GM12878 (cell line): ENCODE measurements at regions not wholly inside any gene's neighbourhood (a gene's known extent, or its start where the extent isn't known, plus 50 kb on each side); places are given as distances from the start of the nearest gene placed in this dataset.

Experiments used
- CBFB ChIP-seq: IDR thresholded peaks from 2 replicates; pipeline ENCODE4 v1.6.1; 2016; ENCODE audit warnings: antibody characterized with exemption, low read depth
- CHD2 ChIP-seq: IDR thresholded peaks from 2 replicates; pipeline ENCODE4 v1.6.1; 2011; ENCODE audit warnings: low read depth, low read length, improper control_type of control experiment, borderline replicate concordance
- HCFC1 ChIP-seq: fragments of 150-350 bp; IDR thresholded peaks from 2 replicates; pipeline ENCODE4 v1.6.1; 2014; ENCODE audit warnings: low read length
- IKZF1 ChIP-seq: fragments of 450-650 bp; conservative IDR thresholded peaks from 2 replicates; pipeline ENCODE4 v1.6.1; 2017; ENCODE audit warnings: antibody characterized with exemption, mild to moderate bottlenecking
- KAT2A ChIP-seq: conservative IDR thresholded peaks from 2 replicates; pipeline ENCODE4 v1.6.1; 2011; ENCODE audit warnings: low read depth, low read length; ENCODE audit not compliant: control insufficient read depth
- POLR2A ChIP-seq: IDR thresholded peaks from 2 replicates; pipeline ENCODE4 v1.6.1; 2011; ENCODE audit warnings: low read depth, mild to moderate bottlenecking, low read length
- SUPT20H ChIP-seq: IDR thresholded peaks from 2 replicates; pipeline ENCODE4 v1.6.1; 2011; ENCODE audit warnings: low read depth, mild to moderate bottlenecking, low read length, moderate library complexity, borderline replicate concordance; ENCODE audit not compliant: control insufficient read depth
- TAF1 ChIP-seq: IDR thresholded peaks from 2 replicates; pipeline ENCODE4 v1.6.1; 2011; ENCODE audit warnings: mild to moderate bottlenecking, low read depth, low read length, borderline replicate concordance
- TCF7 ChIP-seq: IDR thresholded peaks from 2 replicates; pipeline ENCODE4 v1.6.1; 2014; ENCODE audit warnings: antibody characterized with exemption, borderline replicate concordance
- TF ChIP-seq, protein P1 (sequence below), 3 experiments: IDR thresholded peaks in 2 of 3; conservative IDR thresholded peaks in 1 of 3; 2 replicates each; pipeline ENCODE4 v1.5.1; 2011; ENCODE audit warnings: low read depth in 3 of 3, low read length in 3 of 3, mild to moderate bottlenecking in 3 of 3, control low read depth in 2 of 3, moderate library complexity in 2 of 3, inconsistent platforms in 1 of 3, mixed read lengths in 1 of 3; ENCODE audit not compliant: control insufficient read depth in 2 of 3, insufficient read depth in 1 of 3; ENCODE audit errors: extremely low read depth in 1 of 3

- TF ChIP-seq IKZF1 (no peak), POLR2A (no peak), SUPT20H (no peak), TCF7 (no peak), KAT2A (no peak), CBFB (no peak), CHD2 (no peak), TAF1 (no peak), HCFC1 (no peak)
- TF ChIP-seq, protein P1, sequence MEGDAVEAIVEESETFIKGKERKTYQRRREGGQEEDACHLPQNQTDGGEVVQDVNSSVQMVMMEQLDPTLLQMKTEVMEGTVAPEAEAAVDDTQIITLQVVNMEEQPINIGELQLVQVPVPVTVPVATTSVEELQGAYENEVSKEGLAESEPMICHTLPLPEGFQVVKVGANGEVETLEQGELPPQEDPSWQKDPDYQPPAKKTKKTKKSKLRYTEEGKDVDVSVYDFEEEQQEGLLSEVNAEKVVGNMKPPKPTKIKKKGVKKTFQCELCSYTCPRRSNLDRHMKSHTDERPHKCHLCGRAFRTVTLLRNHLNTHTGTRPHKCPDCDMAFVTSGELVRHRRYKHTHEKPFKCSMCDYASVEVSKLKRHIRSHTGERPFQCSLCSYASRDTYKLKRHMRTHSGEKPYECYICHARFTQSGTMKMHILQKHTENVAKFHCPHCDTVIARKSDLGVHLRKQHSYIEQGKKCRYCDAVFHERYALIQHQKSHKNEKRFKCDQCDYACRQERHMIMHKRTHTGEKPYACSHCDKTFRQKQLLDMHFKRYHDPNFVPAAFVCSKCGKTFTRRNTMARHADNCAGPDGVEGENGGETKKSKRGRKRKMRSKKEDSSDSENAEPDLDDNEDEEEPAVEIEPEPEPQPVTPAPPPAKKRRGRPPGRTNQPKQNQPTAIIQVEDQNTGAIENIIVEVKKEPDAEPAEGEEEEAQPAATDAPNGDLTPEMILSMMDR (IDR thresholded peaks at IDR 0.05 in 2 of 3, conservative IDR thresholded peaks at IDR 0.05 in 1 of 3; ENCODE audit: control insufficient read depth in 2 of 3, extremely low read depth in 1 of 3, insufficient read depth in 1 of 3, low read depth in 3 of 3, low read length in 3 of 3): no peak
Measured at GRCh38 chr18:33844232-33844631, 266.2 kb downstream of the ASXL3 start.
